ENCODE measurements at regions not wholly inside any gene's neighbourhood (a gene's known extent, or its start where the extent isn't known, plus 50 kb on each side); places are given as distances from the start of the nearest gene placed in this dataset.
"Not testable (repeated sequence)": the region's sequence is repeated elsewhere in the genome, so short reads cannot be mapped to it uniquely, and the experiment has no call there.

DNA sequence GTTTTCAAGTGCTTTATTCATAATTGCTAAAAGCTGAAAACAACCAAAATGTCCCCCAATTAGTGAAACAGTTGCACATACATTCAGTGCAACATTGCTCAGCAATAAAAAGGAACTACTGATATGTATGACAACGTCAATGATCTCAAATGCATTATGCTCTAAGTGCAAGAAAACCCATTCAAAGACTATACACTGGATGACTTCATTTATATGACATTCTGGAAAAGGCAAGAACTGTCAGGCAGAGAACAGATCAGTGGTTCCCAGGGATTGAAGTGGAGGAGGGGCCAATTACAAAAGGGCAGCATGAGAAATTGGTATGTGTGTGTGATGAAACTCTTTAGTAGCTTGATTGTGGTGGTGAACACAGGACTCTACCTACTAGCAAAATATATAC is 585.6 kb downstream of the TBL1XR1 start:
- intact Hi-C loops (cut with DNase I; ENCODE audit: low total_unique reads): no loop called here
- TF ChIP-seq CTCF (IDR thresholded peaks at IDR 0.05 in 4 of 5, conservative IDR thresholded peaks at IDR 0.05 in 1 of 5) (no peak), POLR2A (IDR thresholded peaks at IDR 0.05) (no peak)
- H3K27me3 ChIP-seq: no peaks in the 10 kb centered on the region
- H3K27ac ChIP-seq: no peak overlapping the region
- no peaks in the 10 kb centered on the region for H3K4me1 ChIP-seq
- in situ Hi-C loops (cut with MboI; ENCODE audit: low sequenced_read_pairs in 4 of 4): no loop called here
- H3K36me3 ChIP-seq: no peaks in the 10 kb centered on the region
- no peaks in the 10 kb centered on the region for H3K9me3 ChIP-seq
- ATAC-seq: no peak
- H3K4me3 ChIP-seq: no peak overlapping the region
- DNase-seq: no peak

DNA sequence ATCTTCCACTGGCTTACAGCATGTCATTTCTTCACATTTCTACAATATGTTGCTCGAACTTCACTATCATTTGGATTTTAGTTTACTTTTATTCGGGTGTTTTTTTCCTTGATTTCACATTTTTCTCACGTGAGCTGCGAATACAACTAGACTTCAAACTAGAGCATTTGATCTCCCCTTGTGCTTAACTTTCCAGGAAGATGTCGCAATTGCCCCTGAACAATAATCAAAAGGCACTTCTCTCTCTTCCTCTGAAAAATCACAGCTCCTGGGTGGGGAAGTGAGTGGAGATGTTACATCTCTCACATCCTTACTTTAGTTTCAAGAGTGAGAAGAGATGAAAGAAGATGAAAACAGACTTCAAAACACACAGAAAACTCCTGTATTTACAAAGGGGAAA is 587.9 kb downstream of the TBL1XR1 start:
- in situ Hi-C loops (cut with MboI; ENCODE audit: low sequenced_read_pairs in 4 of 4) (no loop called here), intact Hi-C loops (cut with DNase I; ENCODE audit: low total_unique reads) (no loop called here)
- Histone ChIP-seq H3K4me3 (no peak overlapping the region), H3K27ac (no peak overlapping the region), H3K27me3 (no peaks in the 10 kb centered on the region), H3K36me3 (no peaks in the 10 kb centered on the region), H3K9me3 (no peaks in the 10 kb centered on the region), H3K4me1 (no peaks in the 10 kb centered on the region)
- ATAC-seq (no peak), DNase-seq (no peak)
- no peak for TF ChIP-seq POLR2A (IDR thresholded peaks at IDR 0.05)
- TF ChIP-seq CTCF (IDR thresholded peaks at IDR 0.05 in 4 of 5, conservative IDR thresholded peaks at IDR 0.05 in 1 of 5): no peak

DNA sequence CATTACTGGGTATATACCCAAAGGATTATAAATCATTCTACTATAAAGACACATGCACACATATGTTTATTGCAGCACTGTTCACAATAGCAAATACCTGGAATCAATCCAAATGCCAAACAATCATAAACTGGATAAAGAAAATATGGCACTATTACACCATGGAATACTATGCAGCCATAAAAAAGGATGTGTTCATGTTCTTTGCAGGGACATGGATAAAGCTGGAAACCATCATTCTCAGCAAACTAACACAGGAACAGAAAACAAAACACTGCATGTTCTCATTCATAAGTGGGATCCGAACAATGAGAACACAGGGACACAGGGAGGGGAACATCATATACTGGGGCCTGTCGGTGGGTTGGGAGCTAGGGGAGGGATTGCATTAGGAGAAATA is 591.7 kb downstream of the TBL1XR1 start:
- H3K27ac ChIP-seq; in situ Hi-C loops (cut with MboI; ENCODE audit: low sequenced_read_pairs in 4 of 4); H3K27me3 ChIP-seq; ATAC-seq; DNase-seq; H3K36me3 ChIP-seq; intact Hi-C loops (cut with DNase I; ENCODE audit: low total_unique reads); H3K9me3 ChIP-seq; H3K4me3 ChIP-seq; H3K4me1 ChIP-seq: not testable (repeated sequence)

DNA sequence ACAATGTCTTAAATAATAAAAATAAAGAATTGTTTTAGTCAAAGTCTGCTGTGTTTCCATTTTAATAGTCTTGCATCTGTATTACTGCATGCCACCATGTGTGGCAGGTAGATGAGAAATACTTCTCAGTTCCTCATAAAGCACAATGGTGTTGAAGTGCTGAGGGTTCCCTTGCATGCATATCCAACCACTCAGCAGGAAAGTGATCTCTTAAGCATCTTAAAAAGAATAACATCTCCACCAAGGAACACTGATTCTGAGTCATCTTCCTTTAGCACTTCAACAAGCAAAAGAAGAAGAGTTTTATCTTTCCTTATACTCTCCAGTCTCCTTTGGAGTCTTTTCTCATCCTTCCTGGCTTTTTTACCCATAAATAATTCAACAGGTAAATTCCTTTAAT is 602.0 kb downstream of the TBL1XR1 start:
- no peaks in the 10 kb centered on the region for H3K9me3 ChIP-seq
- in situ Hi-C loops (cut with MboI; ENCODE audit: low sequenced_read_pairs in 4 of 4) (no loop called here), intact Hi-C loops (cut with DNase I; ENCODE audit: low total_unique reads) (no loop called here)
- no peak for ATAC-seq
- H3K27me3 ChIP-seq: no peaks in the 10 kb centered on the region
- H3K36me3 ChIP-seq: no peaks in the 10 kb centered on the region
- H3K4me1 ChIP-seq: no peaks in the 10 kb centered on the region
- H3K4me3 ChIP-seq: no peak overlapping the region
- no peak overlapping the region for H3K27ac ChIP-seq
- TF ChIP-seq CTCF (IDR thresholded peaks at IDR 0.05 in 4 of 5, conservative IDR thresholded peaks at IDR 0.05 in 1 of 5) (no peak), POLR2A (IDR thresholded peaks at IDR 0.05) (no peak)
- no peak for DNase-seq

DNA sequence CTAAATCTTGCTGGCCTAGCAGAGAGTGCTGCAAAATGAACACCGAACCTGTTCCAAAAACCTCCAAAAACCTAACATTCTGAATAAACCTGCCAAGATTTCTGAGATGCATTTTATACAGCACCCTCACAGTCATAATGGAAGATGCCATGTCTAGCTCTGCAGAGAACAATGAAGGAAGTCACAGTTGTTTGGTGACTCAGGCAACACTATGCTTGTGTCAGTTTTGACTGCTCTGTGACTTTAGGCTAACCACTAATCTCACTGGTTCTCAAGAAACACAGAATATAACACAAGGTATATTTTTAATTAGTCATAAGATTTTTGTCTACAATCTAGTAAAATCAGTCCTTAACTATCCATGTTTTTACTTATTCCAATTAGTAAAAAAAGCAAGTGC is 606.6 kb downstream of the TBL1XR1 start:
- Histone ChIP-seq H3K4me3 (no peak overlapping the region), H3K27ac (no peak overlapping the region), H3K27me3 (no peaks in the 10 kb centered on the region), H3K4me1 (no peaks in the 10 kb centered on the region), H3K9me3 (no peaks in the 10 kb centered on the region), H3K36me3 (no peaks in the 10 kb centered on the region)
- no peak for DNase-seq
- intact Hi-C loops (cut with DNase I; ENCODE audit: low total_unique reads): no loop called here
- in situ Hi-C loops (cut with MboI; ENCODE audit: low sequenced_read_pairs in 4 of 4): no loop called here
- no peak for TF ChIP-seq POLR2A (IDR thresholded peaks at IDR 0.05)
- TF ChIP-seq CTCF (IDR thresholded peaks at IDR 0.05 in 4 of 5, conservative IDR thresholded peaks at IDR 0.05 in 1 of 5): no peak
- ATAC-seq: no peak

Measured in gastrocnemius medialis (tissue), 4 donors.